ENCODE measurements at regions not wholly inside any gene's neighbourhood (a gene's known extent, or its start where the extent isn't known, plus 50 kb on each side); places are given as distances from the start of the nearest gene placed in this dataset.

GRCh38 chr10:32182476-32182875 is 126.3 kb upstream of the KIF5B start:
- H3K9me3 Mint-ChIP-seq: no peaks in the 10 kb centered on the region
- ATAC-seq: no peak

More at GRCh38 chr10:32182476-32182875, 126.3 kb upstream of the KIF5B start:
- Mint-ChIP-seq H3K4me1 (no peaks in the 10 kb centered on the region), H3K36me3 (ENCODE audit: low read depth) (no peaks in the 10 kb centered on the region), H3K27me3 (ENCODE audit: insufficient read depth, low read depth, poor library complexity) (no peaks in the 10 kb centered on the region), H3K4me3 (no peak overlapping the region), H3K27ac (no peak overlapping the region)
- no peak for DNase-seq (ENCODE audit: low spot score)
- Histone ChIP-seq H3F3A (replicated peaks; ENCODE audit: low read depth) (no peaks in the 10 kb centered on the region), H2AFZ (no peak overlapping the region), H3K27me3 (ENCODE audit: insufficient read depth) (no peaks in the 10 kb centered on the region), H3K27ac (ENCODE audit: low read depth) (no peak overlapping the region), H3K4me1 (ENCODE audit: insufficient read depth) (no peaks in the 10 kb centered on the region), H3K36me3 (ENCODE audit: insufficient read depth) (no peaks in the 10 kb centered on the region), H4K20me1 (replicated peaks; ENCODE audit: insufficient read depth) (no peaks in the 10 kb centered on the region), H3K4me3 (no peak overlapping the region), H3K79me2 (replicated peaks; ENCODE audit: insufficient read depth) (no peaks in the 10 kb centered on the region), H3K9me2 (ENCODE audit: insufficient read depth) (no peaks in the 10 kb centered on the region), H3K4me2 (no peak overlapping the region)
- TF ChIP-seq REST (IDR thresholded peaks at IDR 0.05; ENCODE audit: unreplicated experiment) (no peak), ZNF114 (CRISPR knock-in tag; IDR thresholded peaks at IDR 0.05) (no peak), ZNF331 (CRISPR knock-in tag; IDR thresholded peaks at IDR 0.05; ENCODE audit: low read depth) (no peak), EZH2 (IDR thresholded peaks at IDR 0.05; ENCODE audit: low read depth, unreplicated experiment) (no peak), POLR2AphosphoS5 (IDR thresholded peaks at IDR 0.05; ENCODE audit: low read depth) (no peak), NANOG (IDR thresholded peaks at IDR 0.05; ENCODE audit: borderline replicate concordance) (no peak), STAT1 (IDR thresholded peaks at IDR 0.05; ENCODE audit: unreplicated experiment) (no peak), CTCF (conservative IDR thresholded peaks at IDR 0.05; ENCODE audit: low read depth in 2 of 2) (no peak; a peak in 1 of 4 replicates), EZH2phosphoT487 (IDR thresholded peaks at IDR 0.05; ENCODE audit: unreplicated experiment) (no peak), JUNB (IDR thresholded peaks at IDR 0.05; ENCODE audit: unreplicated experiment) (no peak), CREB1 (CRISPR knock-in tag; IDR thresholded peaks at IDR 0.05; ENCODE audit: low read depth) (no peak)
- TF ChIP-seq, protein P1, sequence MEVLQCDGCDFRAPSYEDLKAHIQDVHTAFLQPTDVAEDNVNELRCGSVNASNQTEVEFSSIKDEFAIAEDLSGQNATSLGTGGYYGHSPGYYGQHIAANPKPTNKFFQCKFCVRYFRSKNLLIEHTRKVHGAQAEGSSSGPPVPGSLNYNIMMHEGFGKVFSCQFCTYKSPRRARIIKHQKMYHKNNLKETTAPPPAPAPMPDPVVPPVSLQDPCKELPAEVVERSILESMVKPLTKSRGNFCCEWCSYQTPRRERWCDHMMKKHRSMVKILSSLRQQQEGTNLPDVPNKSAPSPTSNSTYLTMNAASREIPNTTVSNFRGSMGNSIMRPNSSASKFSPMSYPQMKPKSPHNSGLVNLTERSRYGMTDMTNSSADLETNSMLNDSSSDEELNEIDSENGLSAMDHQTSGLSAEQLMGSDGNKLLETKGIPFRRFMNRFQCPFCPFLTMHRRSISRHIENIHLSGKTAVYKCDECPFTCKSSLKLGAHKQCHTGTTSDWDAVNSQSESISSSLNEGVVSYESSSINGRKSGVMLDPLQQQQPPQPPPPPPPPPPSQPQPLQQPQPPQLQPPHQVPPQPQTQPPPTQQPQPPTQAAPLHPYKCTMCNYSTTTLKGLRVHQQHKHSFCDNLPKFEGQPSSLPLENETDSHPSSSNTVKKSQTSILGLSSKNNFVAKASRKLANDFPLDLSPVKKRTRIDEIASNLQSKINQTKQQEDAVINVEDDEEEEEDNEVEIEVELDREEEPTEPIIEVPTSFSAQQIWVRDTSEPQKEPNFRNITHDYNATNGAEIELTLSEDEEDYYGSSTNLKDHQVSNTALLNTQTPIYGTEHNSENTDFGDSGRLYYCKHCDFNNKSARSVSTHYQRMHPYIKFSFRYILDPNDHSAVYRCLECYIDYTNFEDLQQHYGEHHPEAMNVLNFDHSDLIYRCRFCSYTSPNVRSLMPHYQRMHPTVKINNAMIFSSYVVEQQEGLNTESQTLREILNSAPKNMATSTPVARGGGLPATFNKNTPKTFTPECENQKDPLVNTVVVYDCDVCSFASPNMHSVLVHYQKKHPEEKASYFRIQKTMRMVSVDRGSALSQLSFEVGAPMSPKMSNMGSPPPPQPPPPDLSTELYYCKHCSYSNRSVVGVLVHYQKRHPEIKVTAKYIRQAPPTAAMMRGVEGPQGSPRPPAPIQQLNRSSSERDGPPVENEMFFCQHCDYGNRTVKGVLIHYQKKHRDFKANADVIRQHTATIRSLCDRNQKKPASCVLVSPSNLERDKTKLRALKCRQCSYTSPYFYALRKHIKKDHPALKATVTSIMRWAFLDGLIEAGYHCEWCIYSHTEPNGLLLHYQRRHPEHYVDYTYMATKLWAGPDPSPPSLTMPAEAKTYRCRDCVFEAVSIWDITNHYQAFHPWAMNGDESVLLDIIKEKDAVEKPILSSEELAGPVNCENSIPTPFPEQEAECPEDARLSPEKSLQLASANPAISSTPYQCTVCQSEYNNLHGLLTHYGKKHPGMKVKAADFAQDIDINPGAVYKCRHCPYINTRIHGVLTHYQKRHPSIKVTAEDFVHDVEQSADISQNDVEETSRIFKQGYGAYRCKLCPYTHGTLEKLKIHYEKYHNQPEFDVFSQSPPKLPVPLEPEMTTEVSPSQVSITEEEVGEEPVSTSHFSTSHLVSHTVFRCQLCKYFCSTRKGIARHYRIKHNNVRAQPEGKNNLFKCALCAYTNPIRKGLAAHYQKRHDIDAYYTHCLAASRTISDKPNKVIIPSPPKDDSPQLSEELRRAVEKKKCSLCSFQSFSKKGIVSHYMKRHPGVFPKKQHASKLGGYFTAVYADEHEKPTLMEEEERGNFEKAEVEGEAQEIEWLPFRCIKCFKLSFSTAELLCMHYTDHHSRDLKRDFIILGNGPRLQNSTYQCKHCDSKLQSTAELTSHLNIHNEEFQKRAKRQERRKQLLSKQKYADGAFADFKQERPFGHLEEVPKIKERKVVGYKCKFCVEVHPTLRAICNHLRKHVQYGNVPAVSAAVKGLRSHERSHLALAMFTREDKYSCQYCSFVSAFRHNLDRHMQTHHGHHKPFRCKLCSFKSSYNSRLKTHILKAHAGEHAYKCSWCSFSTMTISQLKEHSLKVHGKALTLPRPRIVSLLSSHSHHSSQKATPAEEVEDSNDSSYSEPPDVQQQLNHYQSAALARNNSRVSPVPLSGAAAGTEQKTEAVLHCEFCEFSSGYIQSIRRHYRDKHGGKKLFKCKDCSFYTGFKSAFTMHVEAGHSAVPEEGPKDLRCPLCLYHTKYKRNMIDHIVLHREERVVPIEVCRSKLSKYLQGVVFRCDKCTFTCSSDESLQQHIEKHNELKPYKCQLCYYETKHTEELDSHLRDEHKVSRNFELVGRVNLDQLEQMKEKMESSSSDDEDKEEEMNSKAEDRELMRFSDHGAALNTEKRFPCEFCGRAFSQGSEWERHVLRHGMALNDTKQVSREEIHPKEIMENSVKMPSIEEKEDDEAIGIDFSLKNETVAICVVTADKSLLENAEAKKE (CRISPR knock-in tag; IDR thresholded peaks at IDR 0.05): no peak
- TF ChIP-seq, protein P2, sequence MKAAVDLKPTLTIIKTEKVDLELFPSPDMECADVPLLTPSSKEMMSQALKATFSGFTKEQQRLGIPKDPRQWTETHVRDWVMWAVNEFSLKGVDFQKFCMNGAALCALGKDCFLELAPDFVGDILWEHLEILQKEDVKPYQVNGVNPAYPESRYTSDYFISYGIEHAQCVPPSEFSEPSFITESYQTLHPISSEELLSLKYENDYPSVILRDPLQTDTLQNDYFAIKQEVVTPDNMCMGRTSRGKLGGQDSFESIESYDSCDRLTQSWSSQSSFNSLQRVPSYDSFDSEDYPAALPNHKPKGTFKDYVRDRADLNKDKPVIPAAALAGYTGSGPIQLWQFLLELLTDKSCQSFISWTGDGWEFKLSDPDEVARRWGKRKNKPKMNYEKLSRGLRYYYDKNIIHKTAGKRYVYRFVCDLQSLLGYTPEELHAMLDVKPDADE (IDR thresholded peaks at IDR 0.05): no peak
